ENCODE measurements at regions not wholly inside any gene's neighbourhood (a gene's known extent, or its start where the extent isn't known, plus 50 kb on each side); places are given as distances from the start of the nearest gene placed in this dataset.
"Not testable (repeated sequence)": the region's sequence is repeated elsewhere in the genome, so short reads cannot be mapped to it uniquely, and the experiment has no call there.

DNA sequence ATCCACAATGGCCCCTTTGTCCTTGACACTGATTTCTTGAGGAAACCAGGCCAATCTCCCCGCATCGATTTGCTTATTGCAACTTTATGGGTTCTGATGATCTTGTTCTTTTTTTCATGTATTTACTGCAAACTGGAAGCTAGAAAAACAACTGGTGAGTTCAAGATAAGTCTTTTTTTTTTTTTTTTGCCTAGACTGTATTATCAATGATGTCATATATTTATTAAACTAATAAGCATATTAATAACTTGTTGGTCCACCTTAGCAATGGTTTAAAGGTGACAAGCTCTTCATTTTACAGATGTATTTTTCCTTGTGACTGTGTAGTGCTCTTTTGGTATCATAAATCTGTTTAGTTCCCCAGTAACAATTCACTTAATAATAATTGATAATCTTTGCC lies 79.0 kb upstream of the NOX3 start:
- TF ChIP-seq, protein P1, sequence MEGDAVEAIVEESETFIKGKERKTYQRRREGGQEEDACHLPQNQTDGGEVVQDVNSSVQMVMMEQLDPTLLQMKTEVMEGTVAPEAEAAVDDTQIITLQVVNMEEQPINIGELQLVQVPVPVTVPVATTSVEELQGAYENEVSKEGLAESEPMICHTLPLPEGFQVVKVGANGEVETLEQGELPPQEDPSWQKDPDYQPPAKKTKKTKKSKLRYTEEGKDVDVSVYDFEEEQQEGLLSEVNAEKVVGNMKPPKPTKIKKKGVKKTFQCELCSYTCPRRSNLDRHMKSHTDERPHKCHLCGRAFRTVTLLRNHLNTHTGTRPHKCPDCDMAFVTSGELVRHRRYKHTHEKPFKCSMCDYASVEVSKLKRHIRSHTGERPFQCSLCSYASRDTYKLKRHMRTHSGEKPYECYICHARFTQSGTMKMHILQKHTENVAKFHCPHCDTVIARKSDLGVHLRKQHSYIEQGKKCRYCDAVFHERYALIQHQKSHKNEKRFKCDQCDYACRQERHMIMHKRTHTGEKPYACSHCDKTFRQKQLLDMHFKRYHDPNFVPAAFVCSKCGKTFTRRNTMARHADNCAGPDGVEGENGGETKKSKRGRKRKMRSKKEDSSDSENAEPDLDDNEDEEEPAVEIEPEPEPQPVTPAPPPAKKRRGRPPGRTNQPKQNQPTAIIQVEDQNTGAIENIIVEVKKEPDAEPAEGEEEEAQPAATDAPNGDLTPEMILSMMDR (IDR thresholded peaks at IDR 0.05) = no peak
- no peak for TF ChIP-seq POLR2AphosphoS5 (IDR thresholded peaks at IDR 0.05)
- TF ChIP-seq POLR2A (IDR thresholded peaks at IDR 0.05) = no peak
- no peaks in the 10 kb centered on the region for H3K4me1 ChIP-seq

DNA sequence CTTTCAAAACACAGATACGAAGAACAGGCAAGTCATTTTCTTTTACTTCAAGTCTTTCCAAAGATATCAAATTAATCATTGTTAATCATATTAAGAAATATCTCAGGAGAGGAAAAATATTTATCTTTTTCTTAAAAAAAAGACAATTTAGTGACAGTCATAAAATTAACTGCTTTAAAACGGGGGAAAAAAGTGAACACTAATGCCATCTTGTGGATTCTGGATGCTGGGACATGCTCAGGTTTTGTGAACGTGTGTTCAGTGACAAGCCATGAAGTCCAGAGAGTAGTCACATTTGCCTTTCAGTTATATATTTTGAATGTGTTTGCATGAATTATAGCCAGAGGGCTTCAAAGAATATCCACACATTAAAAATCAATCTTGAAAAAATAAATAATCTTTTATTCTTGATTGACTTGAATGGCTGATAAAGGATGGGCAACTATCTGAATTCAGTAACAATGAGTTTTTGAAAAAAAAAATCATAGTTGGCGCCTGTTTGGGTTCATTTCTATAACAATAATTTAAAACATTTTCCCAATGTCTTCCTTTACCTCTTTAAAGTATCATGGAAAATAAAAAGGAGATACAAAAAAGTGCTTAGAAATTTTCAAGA lies 74.7 kb upstream of the NOX3 start:
- Histone ChIP-seq H3K27me3 (no peaks in the 10 kb centered on the region), H3K4me3 (no peak overlapping the region), H3K9me3 (peaks cover 0 to 7% of the 10 kb centered on the region in 2 donors), H3K36me3 (no peaks in the 10 kb centered on the region), H3K4me1 (no peaks in the 10 kb centered on the region), H3K27ac (no peak overlapping the region)
- DNase-seq (ENCODE audit: low spot score in 2 of 2) = no peak
- TF ChIP-seq, protein P1 (IDR thresholded peaks at IDR 0.05) = peak in 2 of 3 donors; percentile 37
- no peak for TF ChIP-seq POLR2A (IDR thresholded peaks at IDR 0.05)
- intact Hi-C loops (cut with DNase I; ENCODE audit: low total_unique reads) = no loop called here

More for the DNA sequence above, 79.0 kb upstream of the NOX3 start:
- no peaks in the 10 kb centered on the region for H3K27me3 ChIP-seq
- no peaks in the 10 kb centered on the region for H3K36me3 ChIP-seq
- peaks cover 0 to 7% of the 10 kb centered on the region in 2 donors for H3K9me3 ChIP-seq
- DNase-seq (ENCODE audit: low spot score in 2 of 2) = no peak
- H3K4me3 ChIP-seq = no peak overlapping the region
- intact Hi-C loops (cut with DNase I; ENCODE audit: low total_unique reads) = no loop called here
- H3K27ac ChIP-seq = no peak overlapping the region

DNA sequence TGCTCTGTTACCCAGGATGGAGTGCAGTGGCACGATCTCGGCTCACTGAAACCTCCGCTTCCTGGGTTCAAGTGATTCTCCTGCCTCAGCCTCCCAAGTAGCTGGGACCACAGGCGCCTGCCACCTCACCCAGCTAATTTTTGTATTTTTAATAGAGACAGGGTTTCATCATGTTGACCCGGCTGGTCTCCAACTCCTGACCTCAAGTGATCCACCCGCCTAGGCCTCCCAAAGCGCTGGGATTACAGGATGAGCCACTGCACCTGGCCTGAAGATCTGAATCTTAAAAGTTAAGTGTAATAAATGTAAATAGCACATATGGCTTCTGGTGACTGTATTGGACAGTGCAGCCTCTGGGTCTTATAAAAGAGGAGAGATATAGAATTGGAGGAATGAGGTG lies 74.2 kb upstream of the NOX3 start:
- H3K4me3 ChIP-seq; DNase-seq (ENCODE audit: low spot score in 2 of 2); H3K9me3 ChIP-seq; H3K36me3 ChIP-seq; intact Hi-C loops (cut with DNase I; ENCODE audit: low total_unique reads); H3K4me1 ChIP-seq; H3K27ac ChIP-seq; H3K27me3 ChIP-seq: not testable (repeated sequence)

DNA sequence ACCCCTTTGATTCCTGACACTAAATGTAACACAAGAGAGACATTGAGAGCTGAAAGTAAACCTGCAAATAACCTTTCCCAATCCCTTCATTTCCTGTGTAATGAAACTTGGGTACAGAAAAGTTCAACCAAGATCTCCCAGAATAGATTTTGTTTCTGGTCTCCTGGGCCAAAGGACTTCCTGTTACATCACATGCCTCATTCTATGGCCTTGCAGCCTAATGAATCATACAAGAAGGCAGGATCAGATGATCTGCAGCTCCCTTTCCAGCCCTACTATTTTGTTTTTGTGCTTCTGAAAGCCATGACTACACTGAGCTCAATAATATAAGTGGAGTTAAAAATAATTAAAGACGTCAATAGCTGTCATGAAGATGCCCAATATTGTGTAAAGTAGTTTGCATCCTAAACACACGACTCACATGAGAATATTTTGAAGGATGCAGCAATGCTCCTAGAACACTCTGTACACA lies 73.4 kb upstream of the NOX3 start:
- TF ChIP-seq, protein P1 (IDR thresholded peaks at IDR 0.05) = no peak
- TF ChIP-seq POLR2AphosphoS5 (IDR thresholded peaks at IDR 0.05) = no peak
- no peak for TF ChIP-seq POLR2A (IDR thresholded peaks at IDR 0.05)
- Histone ChIP-seq H3K4me1 (no peaks in the 10 kb centered on the region), H3K4me3 (no peak overlapping the region), H3K27ac (no peak overlapping the region), H3K27me3 (no peaks in the 10 kb centered on the region), H3K36me3 (no peaks in the 10 kb centered on the region), H3K9me3 (peaks cover 0 to 7% of the 10 kb centered on the region in 2 donors)
- no peak for DNase-seq (ENCODE audit: low spot score in 2 of 2)
- intact Hi-C loops (cut with DNase I; ENCODE audit: low total_unique reads) = no loop called here

DNA sequence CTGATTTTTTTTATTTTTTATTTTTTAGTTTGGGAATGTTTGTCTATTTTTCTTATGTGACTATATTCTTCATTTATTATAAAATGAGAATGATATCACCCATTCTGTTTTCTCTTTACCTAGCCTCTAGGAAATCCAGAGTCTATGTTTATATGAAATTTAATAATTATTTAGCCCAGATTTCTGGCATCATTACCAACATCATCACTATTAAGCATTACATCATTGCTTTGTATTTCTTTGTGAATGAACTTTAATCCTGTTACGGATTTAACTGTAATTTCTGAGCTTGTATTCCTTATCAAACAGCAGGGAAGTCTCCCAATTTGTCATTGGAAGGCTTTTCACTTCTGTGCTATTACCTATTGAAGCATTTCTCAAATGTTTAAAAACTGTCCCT lies 72.7 kb upstream of the NOX3 start:
- Histone ChIP-seq H3K36me3 (no peaks in the 10 kb centered on the region), H3K27ac (no peak overlapping the region), H3K27me3 (no peaks in the 10 kb centered on the region), H3K4me1 (no peaks in the 10 kb centered on the region), H3K9me3 (peaks cover 0 to 2% of the 10 kb centered on the region in 2 donors), H3K4me3 (no peak overlapping the region)
- intact Hi-C loops (cut with DNase I; ENCODE audit: low total_unique reads) = no loop called here
- TF ChIP-seq, protein P1 (IDR thresholded peaks at IDR 0.05) = no peak
- TF ChIP-seq POLR2AphosphoS5 (IDR thresholded peaks at IDR 0.05) (no peak), POLR2A (IDR thresholded peaks at IDR 0.05) (no peak)
- DNase-seq (ENCODE audit: low spot score in 2 of 2) = no peak

DNA sequence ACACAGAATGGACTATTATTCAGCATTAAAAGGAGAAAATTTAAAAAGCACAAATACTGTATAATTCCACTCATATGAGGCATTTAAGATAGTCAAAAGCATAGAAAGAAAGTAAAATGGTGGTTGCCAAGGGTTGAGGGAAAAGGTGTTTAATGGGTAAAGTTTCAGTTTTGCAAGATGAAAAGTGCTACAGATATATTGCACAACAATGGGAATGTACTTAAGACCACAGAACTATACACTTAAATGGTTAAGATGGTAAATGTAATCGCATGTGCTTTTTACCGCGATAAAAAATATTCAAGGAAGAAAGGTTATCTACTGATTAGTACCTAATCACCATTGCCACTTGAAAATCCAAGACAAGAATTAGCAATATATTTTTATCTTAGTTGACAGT lies 71.8 kb upstream of the NOX3 start:
- no peaks in the 10 kb centered on the region for H3K9me3 ChIP-seq
- no peak overlapping the region for H3K27ac ChIP-seq
- no peaks in the 10 kb centered on the region for H3K36me3 ChIP-seq
- intact Hi-C loops (cut with DNase I; ENCODE audit: low total_unique reads) = no loop called here
- no peak for DNase-seq (ENCODE audit: low spot score in 2 of 2)
- no peak overlapping the region for H3K4me3 ChIP-seq
- H3K27me3 ChIP-seq = no peaks in the 10 kb centered on the region
- no peak for TF ChIP-seq POLR2AphosphoS5 (IDR thresholded peaks at IDR 0.05)
- no peak for TF ChIP-seq POLR2A (IDR thresholded peaks at IDR 0.05)
- TF ChIP-seq, protein P1 (IDR thresholded peaks at IDR 0.05) = no peak
- H3K4me1 ChIP-seq = no peaks in the 10 kb centered on the region

All from breast epithelium (tissue), 4 donors.